Fibroblast of skin of right quadriceps (primary cell): ENCODE measurements at regions not wholly inside any gene's neighbourhood (a gene's known extent, or its start where the extent isn't known, plus 50 kb on each side); places are given as distances from the start of the nearest gene placed in this dataset.

ENCODE experiments used
- DNase-seq: peaks from one replicate; pipeline ENCODE4 v3.0.0-alpha.2; 2013

GRCh38 chr16:62254847-62255246 is 218.6 kb upstream of the CDH8 start:
- DNase-seq, result peak; percentile 66

- no peak for DNase-seq
Measured at GRCh38 chr16:62254372-62254771, 218.1 kb upstream of the CDH8 start.

DNA sequence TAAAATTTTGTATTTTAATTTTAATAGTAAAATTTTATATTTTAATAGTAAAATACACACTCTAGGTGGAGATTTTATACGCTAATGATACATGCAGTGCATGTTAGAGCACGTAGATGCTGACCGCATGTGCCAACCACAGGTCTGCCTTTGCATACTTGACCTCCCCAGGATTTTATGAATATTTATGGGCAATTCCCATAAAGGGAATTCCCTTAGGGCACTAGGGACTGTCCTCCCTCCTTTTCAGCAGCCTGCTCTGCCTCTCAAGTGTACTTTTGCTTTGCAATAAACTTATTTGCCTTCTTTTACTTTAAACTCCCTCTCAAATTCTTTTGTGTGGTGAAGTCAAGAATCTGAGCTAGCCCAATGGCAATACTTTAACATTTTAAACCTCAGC is 217.7 kb upstream of the CDH8 start:
- DNase-seq, result no peak

DNA sequence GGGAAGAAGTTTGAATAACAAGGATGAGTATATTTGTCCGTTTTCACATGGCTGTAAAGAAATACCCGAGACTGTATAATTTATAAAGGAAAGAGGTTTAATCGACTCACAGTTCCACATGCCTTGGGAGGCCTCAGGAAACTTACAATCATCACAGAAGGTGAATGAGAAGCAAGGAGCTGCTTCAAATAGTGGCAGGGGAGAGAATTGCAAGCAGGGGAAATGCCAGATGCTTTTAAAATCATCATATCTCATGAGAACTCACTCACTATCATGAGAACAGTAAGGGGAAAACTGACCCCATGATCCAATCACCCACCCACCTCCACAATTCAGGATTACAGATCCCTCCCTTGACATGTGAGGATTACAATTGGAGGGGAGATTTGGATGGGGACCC is 212.8 kb upstream of the CDH8 start:
- DNase-seq, result no peak

GRCh38 chr16:62240722-62241121 is 204.5 kb upstream of the CDH8 start:
- no peak for DNase-seq

DNA sequence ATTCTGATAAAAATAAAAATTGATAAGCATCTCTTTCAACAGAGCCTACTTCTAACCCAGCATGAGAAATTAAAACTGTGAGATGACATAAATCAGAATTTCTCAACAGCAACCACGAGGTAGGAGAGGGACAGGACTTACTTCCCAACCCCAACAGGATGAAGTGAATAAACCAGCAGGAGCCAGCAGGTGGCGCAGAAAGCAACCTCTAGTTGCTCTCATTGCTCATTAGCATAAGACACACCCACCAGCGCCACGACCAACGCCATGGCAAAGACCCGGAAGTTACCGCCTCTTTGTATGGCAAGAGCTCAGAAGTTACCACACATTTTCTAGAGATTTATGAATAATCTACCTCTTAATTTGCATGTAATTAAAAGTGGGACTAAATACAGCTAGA is 189.4 kb upstream of the CDH8 start:
- peak; percentile 52 for DNase-seq

GRCh38 chr16:62224646-62225209 is 188.5 kb upstream of the CDH8 start:
- no peak for DNase-seq

GRCh38 chr16:62216837-62217236 is 180.6 kb upstream of the CDH8 start:
- DNase-seq, result no peak

GRCh38 chr16:62213763-62214162 is 177.5 kb upstream of the CDH8 start:
- no peak for DNase-seq

- no peak for DNase-seq
Measured at GRCh38 chr16:62208934-62209333, 172.7 kb upstream of the CDH8 start.

- DNase-seq, result no peak
Measured at GRCh38 chr16:62205459-62205858, 169.2 kb upstream of the CDH8 start.

- no peak for DNase-seq
Measured at GRCh38 chr16:62201911-62202310, 165.7 kb upstream of the CDH8 start.

- peak; percentile 1 for DNase-seq
Measured at GRCh38 chr16:62194828-62195227, 158.6 kb upstream of the CDH8 start.

DNA sequence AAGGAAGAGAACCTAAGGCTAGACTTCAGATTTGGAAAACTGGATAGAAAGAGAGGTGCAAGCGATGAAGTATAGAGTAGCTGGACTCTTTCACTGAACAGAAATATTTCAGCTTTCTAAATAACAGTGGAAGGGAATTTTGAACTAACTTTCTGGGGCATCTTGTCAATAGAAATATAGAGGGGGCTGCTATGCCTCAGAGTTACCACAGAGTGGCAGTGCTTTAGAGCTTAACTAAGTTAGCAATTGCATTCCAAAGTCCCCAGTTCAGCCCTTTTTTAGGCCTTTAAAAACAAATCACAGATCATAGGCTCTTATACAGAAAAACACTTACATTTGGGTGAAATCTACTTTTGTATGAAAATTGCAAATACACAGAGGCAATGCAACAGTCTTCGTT is 154.2 kb upstream of the CDH8 start:
- peak; percentile 43 for DNase-seq

DNA sequence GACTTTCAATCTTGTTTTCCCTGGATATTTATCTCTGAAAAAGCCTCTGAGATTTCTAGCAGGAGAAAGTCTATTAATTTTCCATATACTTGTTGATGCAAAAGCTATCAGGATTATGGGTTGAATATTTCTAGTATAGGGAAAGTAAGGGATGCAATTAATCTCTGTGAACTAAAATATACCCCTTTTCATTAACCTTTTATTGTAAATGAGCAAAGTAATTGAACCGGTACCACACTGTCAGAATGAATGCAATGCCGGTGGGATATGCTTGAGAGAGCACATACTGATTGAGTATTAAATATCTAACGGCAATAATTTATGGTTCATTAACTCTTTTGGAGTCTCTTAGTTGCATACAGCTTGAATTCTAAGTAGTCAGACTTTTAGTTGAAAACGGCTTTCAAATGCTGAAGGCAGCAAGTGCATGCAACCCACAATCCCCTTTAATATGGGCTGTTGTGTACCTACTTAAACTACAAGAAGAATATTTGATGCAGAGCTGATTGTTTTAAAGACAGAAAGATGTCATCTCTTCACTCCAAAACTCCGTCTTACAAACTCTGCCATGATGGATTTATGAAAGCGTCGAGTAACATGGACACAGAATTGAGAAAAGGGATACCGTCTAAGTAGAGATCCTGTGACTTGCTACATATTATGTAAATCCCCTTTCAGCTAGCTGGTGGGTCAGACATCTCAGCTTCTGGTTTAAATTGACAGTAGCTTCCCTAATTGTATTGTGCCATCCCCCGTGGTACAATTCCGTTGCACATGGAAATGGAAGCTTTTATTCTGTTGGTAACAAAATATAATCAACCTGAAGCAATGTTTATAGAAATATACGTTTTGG is 141.3 kb upstream of the CDH8 start:
- no peak for DNase-seq

DNA sequence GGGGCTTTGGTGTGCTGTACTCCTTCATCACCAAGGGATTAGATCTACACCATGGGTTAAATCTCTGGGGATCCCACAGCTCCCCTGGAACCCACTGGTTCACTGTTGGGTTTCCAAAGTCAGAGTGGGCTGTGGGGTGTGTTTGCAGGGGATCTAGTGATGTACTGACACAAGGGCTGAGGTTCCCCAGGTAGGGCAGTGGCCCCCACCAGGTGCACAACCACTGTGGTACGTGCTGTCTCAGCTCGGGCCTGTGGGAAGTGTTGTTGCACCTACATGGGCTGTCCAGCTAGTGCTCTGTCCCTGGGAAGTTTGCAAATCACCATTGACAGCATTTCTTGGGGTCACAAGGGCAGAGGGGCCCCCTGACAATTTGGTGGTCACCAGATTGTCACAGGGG is 134.4 kb upstream of the CDH8 start:
- no peak for DNase-seq

GRCh38 chr16:62167551-62167950 is 131.3 kb upstream of the CDH8 start:
- no peak for DNase-seq

DNA sequence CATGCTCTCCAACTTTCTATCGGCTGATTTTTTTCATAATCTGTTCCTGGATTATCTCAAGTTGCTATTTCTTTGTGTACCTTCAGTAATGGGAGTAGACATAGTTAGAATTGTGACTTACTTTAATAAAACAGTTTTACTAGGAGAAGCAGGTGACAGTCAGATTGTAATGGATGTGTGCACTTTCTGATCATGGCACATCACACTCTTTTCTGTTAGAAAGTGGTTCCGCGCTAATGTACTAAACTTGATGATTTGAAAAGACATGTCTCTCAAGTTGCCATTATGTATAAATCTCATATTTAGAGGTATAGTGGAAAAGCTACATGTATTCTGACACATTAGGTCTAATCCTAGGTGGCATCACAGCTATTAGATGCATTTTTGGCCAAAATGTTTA is 121.3 kb upstream of the CDH8 start:
- no peak for DNase-seq

GRCh38 chr16:62156971-62157370 is 120.7 kb upstream of the CDH8 start:
- no peak for DNase-seq

DNA sequence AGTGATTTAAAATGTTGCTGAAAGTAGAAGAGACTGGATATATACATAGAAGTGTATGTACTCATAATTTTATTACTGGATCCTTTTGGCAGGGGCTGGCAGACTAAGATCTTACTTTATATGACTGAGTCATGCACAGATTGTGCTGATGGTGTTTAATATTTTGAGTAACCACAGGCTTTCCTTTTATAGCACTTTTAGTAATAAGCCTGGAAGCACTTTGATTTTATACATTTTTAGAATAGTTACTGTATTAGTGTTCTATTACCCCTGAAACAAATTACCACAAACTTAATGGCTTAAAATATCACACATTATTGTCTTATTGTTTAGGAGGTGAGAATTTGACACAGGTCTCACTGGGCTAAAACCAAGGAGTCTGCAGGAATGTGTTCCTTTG is 113.4 kb upstream of the CDH8 start:
- peak; percentile 95 for DNase-seq

- DNase-seq, result no peak
Measured at GRCh38 chr16:62137996-62138395, 101.8 kb upstream of the CDH8 start.

DNA sequence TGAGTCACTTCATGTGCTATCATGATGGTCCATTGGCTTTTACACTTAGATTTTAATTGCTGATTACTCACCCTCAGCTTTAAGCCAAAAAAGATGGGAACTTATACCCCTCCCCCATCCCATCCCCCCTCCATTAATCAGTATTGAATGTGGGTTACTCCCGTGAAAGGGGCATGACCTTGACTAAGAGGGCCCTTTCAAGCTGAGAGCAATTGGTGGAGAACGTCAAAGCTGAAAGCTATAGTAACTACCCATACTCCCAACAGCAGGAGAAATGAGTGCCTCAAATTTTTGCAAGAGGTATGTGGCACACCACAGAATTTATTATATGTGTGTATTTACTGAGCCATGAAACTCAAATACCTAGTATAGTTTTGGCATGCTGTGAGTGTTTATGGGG is 99.7 kb upstream of the CDH8 start:
- DNase-seq, result peak; percentile 98

- no peak for DNase-seq
Measured at GRCh38 chr16:62135446-62135845, 99.2 kb upstream of the CDH8 start.

GRCh38 chr16:62130101-62130500 is 93.9 kb upstream of the CDH8 start:
- DNase-seq, result peak; percentile 30

DNA sequence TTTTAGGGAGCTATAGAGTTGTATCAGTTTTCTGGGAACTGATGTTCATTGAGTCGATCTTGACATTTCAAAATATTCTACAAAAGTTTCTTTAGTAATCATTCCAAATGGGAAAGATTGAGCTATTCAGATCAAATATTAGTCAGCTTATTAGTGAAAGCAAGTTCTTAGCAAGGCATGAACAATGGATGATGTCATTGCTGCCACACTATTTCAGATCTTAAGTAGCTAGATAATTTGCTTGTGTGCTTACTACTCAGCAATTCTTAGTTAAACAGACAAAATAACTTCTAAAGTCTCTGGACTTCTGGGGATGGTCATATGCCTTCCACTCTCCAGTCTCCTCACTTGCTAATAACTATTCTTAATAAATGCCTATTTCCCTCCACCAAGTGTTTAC is 69.0 kb upstream of the CDH8 start:
- DNase-seq, result no peak
